KMS-11 (cell line): ENCODE measurements at regions not wholly inside any gene's neighbourhood (a gene's known extent, or its start where the extent isn't known, plus 50 kb on each side); places are given as distances from the start of the nearest gene placed in this dataset.
"Not testable (repeated sequence)": the region's sequence is repeated elsewhere in the genome, so short reads cannot be mapped to it uniquely, and the experiment has no call there.

Experiments
- H2AFZ ChIP-seq: fragments of 200-600 bp; sonication (generic); 2 replicates; pipeline ENCODE4 v1.6.1; 2016; ENCODE audit warnings: antibody characterized with exemption, mixed run types, low read depth
- H3K27ac ChIP-seq: fragments of 200-600 bp; sonication (generic); 2 replicates; pipeline ENCODE4 v1.6.1; 2016; ENCODE audit warnings: mild to moderate bottlenecking, mixed run types
- H3K27me3 ChIP-seq: fragments of 200-600 bp; sonication (generic); 2 replicates; pipeline ENCODE4 v1.6.1; 2017; ENCODE audit warnings: mild to moderate bottlenecking, low read depth, mixed run types, moderate library complexity; ENCODE audit not compliant: insufficient read depth
- H3K36me3 ChIP-seq: fragments of 200-600 bp; sonication (generic); 2 replicates; pipeline ENCODE4 v1.6.1; 2017; ENCODE audit warnings: mild to moderate bottlenecking, mixed run types; ENCODE audit not compliant: insufficient read depth
- H3K4me1 ChIP-seq: fragments of 200-600 bp; sonication (generic); 2 replicates; pipeline ENCODE4 v1.6.1; 2016; ENCODE audit warnings: mild to moderate bottlenecking, low read depth, mixed run types; ENCODE audit not compliant: poor library complexity, severe bottlenecking
- H3K4me2 ChIP-seq: fragments of 200-600 bp; sonication (generic); 2 replicates; pipeline ENCODE4 v1.7.0; 2016; ENCODE audit warnings: mild to moderate bottlenecking, mixed run types
- H3K4me3 ChIP-seq: fragments of 200-600 bp; sonication (generic); IDR thresholded peaks from 2 replicates; pipeline ENCODE4 v1.6.1; 2017; ENCODE audit warnings: low read depth, low read length, mixed read lengths; ENCODE audit not compliant: insufficient read depth
- H3K79me2 ChIP-seq: fragments of 200-600 bp; sonication (generic); 2 replicates; pipeline ENCODE4 v1.6.1; 2016; ENCODE audit warnings: low read depth, mixed run types; ENCODE audit not compliant: insufficient read depth
- H3K9ac ChIP-seq: fragments of 200-600 bp; sonication (generic); 2 replicates; pipeline ENCODE4 v1.6.1; 2016; ENCODE audit warnings: mild to moderate bottlenecking, mixed run types
- H4K20me1 ChIP-seq: fragments of 200-600 bp; sonication (generic); 2 replicates; pipeline ENCODE4 v1.6.1; 2016; ENCODE audit warnings: mild to moderate bottlenecking, mixed run types; ENCODE audit not compliant: insufficient read depth

- H3K9ac ChIP-seq, H3K79me2 ChIP-seq, H3K27ac ChIP-seq, H3K4me2 ChIP-seq, H4K20me1 ChIP-seq, H3K27me3 ChIP-seq, H3K36me3 ChIP-seq, H2AFZ ChIP-seq, H3K4me3 ChIP-seq: not testable (repeated sequence)
- H3K4me1 ChIP-seq: peaks cover 14% of the 10 kb centered on the region
These were observed 87.5 kb upstream of the CRYM start for GRCh38 chr16:21365541-21365940.

GRCh38 chr16:21363550-21364223, 85.6 kb upstream of the CRYM start:
- not testable (repeated sequence) for H3K79me2 ChIP-seq, H3K9ac ChIP-seq, H3K27me3 ChIP-seq, H3K27ac ChIP-seq, H3K36me3 ChIP-seq, H3K4me3 ChIP-seq, H3K4me2 ChIP-seq, H2AFZ ChIP-seq, H4K20me1 ChIP-seq
- peaks cover 14% of the 10 kb centered on the region for H3K4me1 ChIP-seq

DNA sequence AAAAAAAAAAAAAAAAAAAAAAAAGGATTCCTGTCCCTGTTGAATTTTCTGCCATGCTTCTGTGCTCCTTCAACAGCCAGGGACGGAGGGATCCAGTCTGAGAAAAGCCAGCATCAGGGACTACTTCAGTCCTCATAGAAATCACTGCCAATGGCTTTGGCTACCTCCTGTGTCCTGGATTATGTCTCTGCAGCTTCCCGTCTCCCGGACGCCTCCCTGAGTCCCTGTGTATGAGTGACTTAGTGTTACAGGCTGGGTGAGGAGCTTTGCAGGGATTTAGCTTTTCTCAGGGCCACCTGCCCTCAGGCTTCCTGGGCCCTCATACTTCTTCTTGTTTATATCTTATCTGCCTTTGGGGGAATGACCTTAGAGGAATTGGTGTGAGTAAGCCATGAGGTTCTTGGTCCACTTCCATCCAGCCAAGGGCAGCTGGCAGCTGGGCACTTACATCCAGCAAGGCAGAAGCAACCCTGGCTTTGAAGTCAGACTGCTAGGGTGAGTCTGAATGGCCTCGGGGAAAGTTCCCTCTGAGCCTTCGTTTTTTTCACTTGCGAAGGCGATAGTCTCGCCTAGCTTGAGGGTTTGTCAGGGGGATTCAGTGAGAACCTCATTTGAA, 83.6 kb upstream of the CRYM start:
- not testable (repeated sequence) for H3K4me1 ChIP-seq, H3K79me2 ChIP-seq, H3K9ac ChIP-seq, H2AFZ ChIP-seq, H4K20me1 ChIP-seq, H3K4me2 ChIP-seq, H3K27ac ChIP-seq, H3K36me3 ChIP-seq, H3K27me3 ChIP-seq, H3K4me3 ChIP-seq

DNA sequence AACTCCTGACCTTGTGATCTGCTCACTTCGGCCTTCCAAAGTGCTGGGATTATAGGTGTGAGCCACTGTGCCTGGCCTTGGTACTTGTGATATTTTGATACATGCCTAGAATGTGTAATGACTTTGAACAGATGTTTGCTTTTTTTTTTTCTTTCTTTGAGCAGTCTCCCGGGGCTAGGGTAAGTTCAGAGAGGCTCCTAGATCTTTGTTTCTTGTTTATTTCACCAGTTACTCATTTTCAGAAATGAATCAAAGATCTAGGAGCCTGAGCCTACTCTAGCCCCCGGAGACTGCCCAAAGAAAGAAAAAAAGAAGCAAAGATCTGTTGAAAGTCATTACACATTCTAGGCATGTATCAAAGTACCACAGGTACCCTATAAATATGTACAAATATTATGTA, 83.0 kb upstream of the CRYM start:
- not testable (repeated sequence) for H3K27me3 ChIP-seq, H3K4me1 ChIP-seq, H3K27ac ChIP-seq, H3K36me3 ChIP-seq, H4K20me1 ChIP-seq, H3K4me2 ChIP-seq, H3K4me3 ChIP-seq, H3K79me2 ChIP-seq, H3K9ac ChIP-seq, H2AFZ ChIP-seq

GRCh38 chr16:21359513-21359912, 81.4 kb upstream of the CRYM start:
- not testable (repeated sequence) for H4K20me1 ChIP-seq, H3K4me2 ChIP-seq, H3K27ac ChIP-seq, H3K27me3 ChIP-seq, H2AFZ ChIP-seq, H3K36me3 ChIP-seq, H3K79me2 ChIP-seq, H3K4me3 ChIP-seq, H3K4me1 ChIP-seq, H3K9ac ChIP-seq

DNA sequence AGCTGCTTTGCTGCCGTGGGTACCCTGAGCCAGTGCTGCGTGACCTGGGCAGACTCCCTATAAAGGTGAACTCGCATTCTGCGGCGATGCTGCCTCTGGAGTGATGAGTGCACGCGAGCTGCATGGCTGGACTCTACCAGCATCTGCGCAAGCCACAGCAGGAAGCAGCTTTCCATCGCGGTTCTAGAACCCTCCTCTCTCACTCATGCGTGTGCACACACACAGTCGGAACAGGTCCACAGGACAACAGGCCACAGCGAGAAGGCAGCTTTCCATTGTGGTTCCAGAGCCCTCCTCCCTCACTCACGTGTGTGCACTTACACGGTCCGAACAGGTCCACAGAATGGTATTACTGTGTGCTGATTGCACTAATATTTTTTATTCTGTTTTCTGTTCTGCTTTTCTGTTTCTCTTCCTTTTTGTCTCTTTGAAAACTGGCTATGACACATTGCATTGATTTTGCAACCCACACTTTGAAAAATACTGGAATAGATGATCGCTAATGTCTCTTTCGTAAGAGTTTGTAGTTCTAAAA, 80.2 kb upstream of the CRYM start:
- not testable (repeated sequence) for H3K79me2 ChIP-seq, H3K27me3 ChIP-seq, H2AFZ ChIP-seq, H4K20me1 ChIP-seq, H3K36me3 ChIP-seq, H3K4me3 ChIP-seq, H3K9ac ChIP-seq, H3K27ac ChIP-seq, H3K4me2 ChIP-seq, H3K4me1 ChIP-seq

DNA sequence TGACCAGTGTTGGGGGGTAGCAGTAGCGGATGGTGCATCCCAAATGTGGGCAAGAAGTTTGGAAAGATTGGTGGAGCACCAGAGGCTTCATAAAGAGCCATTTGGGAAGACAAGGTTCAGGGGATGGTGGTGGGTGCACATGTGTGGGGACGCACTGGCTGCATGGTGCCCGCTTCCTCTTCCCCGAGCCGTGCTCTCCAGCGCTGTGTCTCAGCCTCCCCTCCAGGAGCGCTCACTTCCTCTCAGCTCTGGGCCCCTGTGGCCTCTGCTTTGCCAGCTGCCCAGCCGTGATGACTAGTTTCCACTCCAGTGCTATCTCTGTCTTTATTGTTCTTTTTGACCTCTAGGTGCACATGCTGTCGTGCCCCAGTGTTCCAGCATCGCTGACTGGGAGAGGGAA, 78.2 kb upstream of the CRYM start:
- H3K79me2 ChIP-seq, H3K4me3 ChIP-seq, H3K36me3 ChIP-seq, H3K4me1 ChIP-seq, H3K27me3 ChIP-seq, H3K4me2 ChIP-seq, H2AFZ ChIP-seq, H3K9ac ChIP-seq, H3K27ac ChIP-seq, H4K20me1 ChIP-seq: not testable (repeated sequence)

GRCh38 chr16:21351433-21351832, 73.3 kb upstream of the CRYM start:
- H4K20me1 ChIP-seq, H3K4me1 ChIP-seq, H3K4me3 ChIP-seq, H3K4me2 ChIP-seq, H3K36me3 ChIP-seq, H3K79me2 ChIP-seq, H3K27ac ChIP-seq, H3K27me3 ChIP-seq, H2AFZ ChIP-seq, H3K9ac ChIP-seq: not testable (repeated sequence)

DNA sequence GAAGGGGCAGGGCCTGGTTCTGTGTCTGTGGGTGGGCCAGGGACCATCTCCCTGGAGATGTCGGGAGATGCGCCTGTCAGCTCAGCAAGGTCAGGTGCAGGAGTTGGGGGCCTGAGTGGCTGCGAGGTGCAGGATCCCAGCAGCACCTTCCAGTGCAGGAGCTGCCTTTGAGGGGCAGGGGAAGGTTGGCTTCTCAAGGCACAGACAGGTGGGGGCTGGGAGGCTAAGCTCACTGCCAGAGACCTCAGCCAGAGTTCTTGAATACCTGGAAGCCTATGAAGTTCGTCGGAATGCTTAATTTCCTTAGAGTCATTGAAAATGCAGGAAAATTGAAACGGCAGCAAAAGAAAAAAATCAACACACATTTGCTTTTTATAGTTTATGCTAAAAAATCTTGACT, 72.8 kb upstream of the CRYM start:
- H2AFZ ChIP-seq, H3K27me3 ChIP-seq, H3K4me1 ChIP-seq, H3K9ac ChIP-seq, H3K4me3 ChIP-seq, H3K79me2 ChIP-seq, H3K36me3 ChIP-seq, H3K4me2 ChIP-seq, H4K20me1 ChIP-seq, H3K27ac ChIP-seq: not testable (repeated sequence)

- H3K36me3 ChIP-seq, H3K27ac ChIP-seq, H2AFZ ChIP-seq, H3K4me2 ChIP-seq, H3K4me3 ChIP-seq, H3K27me3 ChIP-seq, H3K9ac ChIP-seq, H3K79me2 ChIP-seq, H3K4me1 ChIP-seq, H4K20me1 ChIP-seq: not testable (repeated sequence)
These were observed 71.2 kb upstream of the CRYM start for GRCh38 chr16:21349336-21349735.
